Vagina (tissue), 2 donors: ENCODE measurements at regions not wholly inside any gene's neighbourhood (a gene's known extent, or its start where the extent isn't known, plus 50 kb on each side); places are given as distances from the start of the nearest gene placed in this dataset.
"Not testable (repeated sequence)": the region's sequence is repeated elsewhere in the genome, so short reads cannot be mapped to it uniquely, and the experiment has no call there.

Experiments
- CTCF ChIP-seq, 3 experiments: fragments of 450-650 bp in 2 of 3; fragments of 200-600 bp in 1 of 3; sonication (generic) in 1 of 3; IDR thresholded peaks; one replicate each; pipeline ENCODE4 v1.5.1; 2017 to 2019; ENCODE audit warnings: antibody characterized with exemption in 3 of 3, mild to moderate bottlenecking in 2 of 3, moderate library complexity in 2 of 3
- POLR2A ChIP-seq, 2 donors: fragments of 450-650 bp; IDR thresholded peaks; one replicate each; pipeline ENCODE4 v1.6.1; 2017; ENCODE audit warnings: antibody characterized with exemption in 2 of 2, mild to moderate bottlenecking in 2 of 2, moderate library complexity in 2 of 2
- POLR2AphosphoS5 ChIP-seq, 2 donors: sonication (generic); formaldehyde crosslinking; IDR thresholded peaks; one replicate each; pipeline ENCODE4 v1.9.0; 2017; ENCODE audit warnings: antibody characterized with exemption in 2 of 2, mild to moderate bottlenecking in 2 of 2, low read depth in 1 of 2; ENCODE audit not compliant: insufficient read depth in 1 of 2

DNA sequence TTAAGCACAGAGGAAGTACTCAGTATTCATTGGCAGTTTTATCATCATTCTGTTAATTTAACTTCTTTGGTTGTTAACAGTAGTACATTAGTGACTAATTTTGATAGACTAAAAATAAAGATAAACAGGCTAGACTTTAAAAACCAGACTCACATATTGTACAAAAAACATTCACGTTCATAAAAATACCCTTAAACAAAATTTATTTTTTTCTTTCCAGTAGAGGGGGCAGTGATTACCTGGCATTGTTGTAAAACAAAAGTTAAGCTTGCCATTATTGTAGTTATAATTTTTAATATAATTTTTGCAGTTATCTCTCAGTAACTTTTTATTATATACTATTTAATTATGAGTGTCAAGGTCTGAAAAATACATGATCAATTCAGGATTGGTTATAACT lies 92.0 kb downstream of the MRPL57 start:
- TF ChIP-seq POLR2A (IDR thresholded peaks at IDR 0.05); CTCF (IDR thresholded peaks at IDR 0.05); POLR2AphosphoS5 (IDR thresholded peaks at IDR 0.05; ENCODE audit: insufficient read depth in 1 of 2, low read depth in 1 of 2): not testable (repeated sequence)
